DND-41 (cell line): ENCODE measurements at regions not wholly inside any gene's neighbourhood (a gene's known extent, or its start where the extent isn't known, plus 50 kb on each side); places are given as distances from the start of the nearest gene placed in this dataset.
"Not testable (repeated sequence)": the region's sequence is repeated elsewhere in the genome, so short reads cannot be mapped to it uniquely, and the experiment has no call there.

Source experiments
- CTCF ChIP-seq: IDR thresholded peaks from 2 replicates; pipeline ENCODE4 v1.5.1; 2012; ENCODE audit warnings: borderline replicate concordance, low read length, moderate library complexity, mild to moderate bottlenecking; ENCODE audit not compliant: poor library complexity, severe bottlenecking; ENCODE audit errors: extremely low read depth
- EZH2 ChIP-seq: IDR thresholded peaks from 3 replicates; pipeline ENCODE4 v1.6.1; 2012; ENCODE audit warnings: borderline replicate concordance, low read depth, mild to moderate bottlenecking, moderate library complexity, low read length, inconsistent platforms; ENCODE audit not compliant: severe bottlenecking

- TF ChIP-seq CTCF, EZH2: not testable (repeated sequence)
Measured at GRCh38 chr2:87194254-87194999, 172.8 kb upstream of the PLGLB1 start.
